ENCODE measurements at regions not wholly inside any gene's neighbourhood (a gene's known extent, or its start where the extent isn't known, plus 50 kb on each side); places are given as distances from the start of the nearest gene placed in this dataset.
"Not testable (repeated sequence)": the region's sequence is repeated elsewhere in the genome, so short reads cannot be mapped to it uniquely, and the experiment has no call there.

DNA sequence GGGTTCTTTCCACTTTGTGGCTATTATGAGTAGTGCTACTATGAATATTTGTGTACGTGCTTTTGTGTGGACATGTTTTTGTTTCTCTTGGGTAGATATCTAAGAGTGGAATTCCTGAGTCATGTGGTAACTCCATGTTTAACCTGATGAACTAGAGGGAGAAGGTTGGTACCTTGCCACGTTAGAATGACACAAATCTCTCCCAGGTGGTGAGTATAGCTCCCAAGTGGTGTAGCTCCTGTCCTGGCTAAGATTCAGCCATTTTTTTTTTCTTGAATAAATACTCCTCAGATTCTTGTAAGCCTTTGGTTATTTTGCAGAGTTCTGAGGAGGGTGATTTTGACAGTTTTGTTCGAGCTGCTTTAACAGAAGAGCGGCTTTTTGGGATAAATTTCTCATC, 83.2 kb upstream of the DPP6 start:
- H3K9me3 ChIP-seq; H3K36me3 ChIP-seq; H3K27ac ChIP-seq; H3K4me1 ChIP-seq (ENCODE audit: control insufficient read depth in 1 of 2, insufficient read depth in 1 of 2, low read depth in 1 of 2, low read length in 1 of 2); H3K27me3 ChIP-seq; H3K4me3 ChIP-seq (ENCODE audit: low read depth in 1 of 2, low read length in 1 of 2): not testable (repeated sequence)

DNA sequence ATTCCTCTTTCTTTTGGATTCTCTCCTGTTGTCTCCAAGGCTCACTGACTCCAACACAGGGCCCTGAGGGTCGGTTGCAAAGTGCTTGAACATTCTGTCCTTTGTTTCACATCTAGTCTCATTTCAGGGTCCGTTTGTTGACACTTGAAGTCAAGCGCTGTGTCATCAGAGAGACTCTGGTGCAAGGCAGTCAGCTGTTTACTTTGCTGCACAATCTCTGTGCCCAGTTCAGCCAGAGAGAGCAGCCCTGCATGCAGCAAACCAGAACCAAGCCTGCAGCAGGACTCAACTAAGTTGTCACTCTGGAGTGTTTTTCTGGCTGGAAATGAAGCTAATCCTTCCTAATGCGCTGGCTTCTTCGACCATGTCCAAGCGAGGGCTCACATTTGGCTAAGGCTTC, 77.6 kb upstream of the DPP6 start:
- not testable (repeated sequence) for H3K27ac ChIP-seq; H3K4me3 ChIP-seq (ENCODE audit: low read depth in 1 of 2, low read length in 1 of 2); H3K9me3 ChIP-seq; H3K4me1 ChIP-seq (ENCODE audit: control insufficient read depth in 1 of 2, insufficient read depth in 1 of 2, low read depth in 1 of 2, low read length in 1 of 2); H3K27me3 ChIP-seq; H3K36me3 ChIP-seq

DNA sequence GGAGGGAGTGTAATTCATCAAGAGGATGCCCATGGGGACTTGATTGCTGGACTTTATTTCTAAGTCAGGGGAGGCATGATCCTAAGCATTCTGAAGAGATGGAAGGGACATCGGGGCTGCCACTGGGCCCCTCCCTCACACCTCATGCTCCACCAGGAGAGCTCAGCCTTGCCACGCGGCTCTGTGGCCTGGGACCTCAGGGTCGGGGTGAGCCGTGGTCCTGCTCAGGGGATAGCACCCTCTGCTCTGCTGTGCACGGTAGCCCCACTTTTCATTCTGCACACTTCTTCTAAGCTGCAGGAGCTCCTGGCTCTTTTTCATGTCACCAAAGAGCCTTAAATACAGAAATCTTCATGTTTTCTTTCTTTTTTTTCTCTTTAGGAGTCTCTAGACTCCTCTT, 75.5 kb upstream of the DPP6 start:
- H3K36me3 ChIP-seq; H3K4me3 ChIP-seq (ENCODE audit: low read depth in 1 of 2, low read length in 1 of 2); H3K9me3 ChIP-seq; H3K4me1 ChIP-seq (ENCODE audit: control insufficient read depth in 1 of 2, insufficient read depth in 1 of 2, low read depth in 1 of 2, low read length in 1 of 2); H3K27ac ChIP-seq; H3K27me3 ChIP-seq: not testable (repeated sequence)

DNA sequence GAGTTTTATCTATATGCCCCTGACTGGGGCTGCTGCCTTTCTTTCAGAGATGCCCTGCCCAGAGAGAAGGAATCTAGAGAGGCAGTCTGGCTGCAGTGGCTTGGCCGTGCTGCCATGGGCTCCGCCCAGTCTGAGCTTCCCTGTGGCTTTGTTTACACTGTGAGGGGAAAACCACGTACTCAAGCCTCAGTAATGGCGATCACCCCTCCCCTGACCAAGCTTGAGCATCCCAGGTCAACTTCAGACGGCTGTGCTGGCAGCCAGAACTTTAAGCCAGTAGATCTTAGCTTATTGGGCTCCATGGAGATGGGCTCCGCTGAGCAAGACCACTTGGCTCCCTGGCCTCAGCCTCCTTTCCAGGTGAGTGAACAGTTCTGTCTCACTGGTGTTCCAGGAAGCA, 69.0 kb upstream of the DPP6 start:
- H3K27me3 ChIP-seq; H3K4me1 ChIP-seq (ENCODE audit: control insufficient read depth in 1 of 2, insufficient read depth in 1 of 2, low read depth in 1 of 2, low read length in 1 of 2); H3K27ac ChIP-seq; H3K36me3 ChIP-seq; H3K4me3 ChIP-seq (ENCODE audit: low read depth in 1 of 2, low read length in 1 of 2); H3K9me3 ChIP-seq: not testable (repeated sequence)

DNA sequence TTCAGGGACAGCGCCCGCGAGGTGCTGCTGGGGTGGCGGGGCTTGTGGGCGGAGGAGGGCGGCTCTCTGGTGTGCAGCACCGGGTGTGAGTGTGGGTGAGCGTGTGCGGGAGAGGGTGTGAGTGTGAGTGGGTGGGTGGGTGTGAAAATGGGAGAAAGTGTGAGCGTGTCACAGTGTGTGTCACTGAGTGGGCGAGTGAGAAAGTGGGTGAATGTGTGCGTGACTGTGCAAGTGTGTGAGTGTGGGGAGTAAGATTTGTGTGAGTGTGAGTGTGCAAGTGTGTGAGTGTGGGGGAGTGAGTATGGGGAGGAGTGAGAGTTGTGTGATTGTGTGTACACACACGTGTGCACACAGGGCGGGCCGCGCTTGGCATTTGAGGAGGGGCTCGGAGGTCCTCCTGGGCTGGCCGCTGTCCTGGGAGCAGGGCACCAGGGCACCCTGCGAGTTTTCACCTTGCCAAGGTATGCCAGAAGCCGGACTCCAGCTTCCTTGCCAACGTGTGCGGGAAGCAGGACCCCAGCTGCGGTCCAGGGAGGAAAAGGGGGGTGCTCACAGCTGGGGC, 63.1 kb upstream of the DPP6 start:
- H3K36me3 ChIP-seq, result not testable (repeated sequence)

GRCh38 chr7:153989742-153990425, 62.3 kb upstream of the DPP6 start:
- H3K36me3 ChIP-seq; H3K27ac ChIP-seq; H3K9me3 ChIP-seq; H3K4me3 ChIP-seq (ENCODE audit: low read depth in 1 of 2, low read length in 1 of 2); H3K4me1 ChIP-seq (ENCODE audit: control insufficient read depth in 1 of 2, insufficient read depth in 1 of 2, low read depth in 1 of 2, low read length in 1 of 2); H3K27me3 ChIP-seq: not testable (repeated sequence)

More for the DNA sequence above, 63.1 kb upstream of the DPP6 start:
- H3K4me3 ChIP-seq (ENCODE audit: low read depth in 1 of 2, low read length in 1 of 2); H3K27me3 ChIP-seq; H3K9me3 ChIP-seq; H3K27ac ChIP-seq; H3K4me1 ChIP-seq (ENCODE audit: control insufficient read depth in 1 of 2, insufficient read depth in 1 of 2, low read depth in 1 of 2, low read length in 1 of 2): not testable (repeated sequence)

- not testable (repeated sequence) for H3K36me3 ChIP-seq; H3K27me3 ChIP-seq; H3K27ac ChIP-seq; H3K4me1 ChIP-seq (ENCODE audit: control insufficient read depth in 1 of 2, insufficient read depth in 1 of 2, low read depth in 1 of 2, low read length in 1 of 2); H3K4me3 ChIP-seq (ENCODE audit: low read depth in 1 of 2, low read length in 1 of 2); H3K9me3 ChIP-seq
These were observed 60.7 kb upstream of the DPP6 start for GRCh38 chr7:153991471-153991870.

GRCh38 chr7:153993402-153993801, 58.8 kb upstream of the DPP6 start:
- not testable (repeated sequence) for H3K4me3 ChIP-seq (ENCODE audit: low read depth in 1 of 2, low read length in 1 of 2); H3K27ac ChIP-seq; H3K4me1 ChIP-seq (ENCODE audit: control insufficient read depth in 1 of 2, insufficient read depth in 1 of 2, low read depth in 1 of 2, low read length in 1 of 2)

GRCh38 chr7:153998896-153999295, 53.3 kb upstream of the DPP6 start:
- H3K4me1 ChIP-seq (ENCODE audit: control insufficient read depth in 1 of 2, insufficient read depth in 1 of 2, low read depth in 1 of 2, low read length in 1 of 2); H3K27me3 ChIP-seq; H3K9me3 ChIP-seq; H3K4me3 ChIP-seq (ENCODE audit: low read depth in 1 of 2, low read length in 1 of 2); H3K36me3 ChIP-seq; H3K27ac ChIP-seq: not testable (repeated sequence)

More at GRCh38 chr7:153993402-153993801, 58.8 kb upstream of the DPP6 start:
- not testable (repeated sequence) for H3K9me3 ChIP-seq, H3K27me3 ChIP-seq, H3K36me3 ChIP-seq

All from neutrophil (primary cell).